Body of pancreas (tissue), 4 donors: ENCODE measurements at regions not wholly inside any gene's neighbourhood (a gene's known extent, or its start where the extent isn't known, plus 50 kb on each side); places are given as distances from the start of the nearest gene placed in this dataset.

Source experiments
- ATAC-seq: fragments of 150-250 bp; one replicate; pipeline ENCODE4 v1.9.1; 2016
- DNase-seq, 4 donors: peaks; one replicate each; pipeline ENCODE4 v3.0.0-alpha.2; 2019
- H3K27ac ChIP-seq, 4 donors: fragments of 200-600 bp; sonication (generic); 1 replicate in 3 of 4; 2 replicates in 1 of 4; pipeline versions ENCODE4 v1.5.1 to v1.6.1; 2016 to 2019; ENCODE audit warnings: mild to moderate bottlenecking in 1 of 4, mixed read lengths in 1 of 4, moderate library complexity in 1 of 4
- H3K27me3 ChIP-seq, 2 donors: fragments of 200-600 bp; sonication (generic); one replicate each; pipeline ENCODE4 v1.6.0; 2016; ENCODE audit warnings: mild to moderate bottlenecking in 1 of 2
- H3K36me3 ChIP-seq, 2 donors: fragments of 200-600 bp; sonication (generic); replicated peaks in 1 of 2; 2 replicates each; pipeline ENCODE4 v1.5.1; 2016; ENCODE audit warnings: low read depth in 2 of 2; ENCODE audit not compliant: insufficient read depth in 1 of 2
- H3K4me1 ChIP-seq: fragments of 200-600 bp; sonication (generic); one replicate; pipeline ENCODE4 v1.6.0; 2016
- H3K4me3 ChIP-seq, 2 donors: fragments of 200-600 bp; sonication (generic); 1 replicate in 1 of 2; 2 replicates in 1 of 2; pipeline ENCODE4 v1.5.1; 2016 to 2019
- H3K9me3 ChIP-seq, 3 donors: fragments of 200-600 bp; sonication (generic); 1 replicate in 2 of 3; 2 replicates in 1 of 3; pipeline ENCODE4 v1.5.1; 2016
- CTCF ChIP-seq, 7 experiments: fragments of 450-650 bp in 4 of 7; fragments of 200-600 bp in 3 of 7; sonication (generic) in 3 of 7; IDR thresholded peaks; one replicate each; pipeline ENCODE4 v1.5.1; 2016 to 2019; ENCODE audit warnings: antibody characterized with exemption in 7 of 7
- POLR2A ChIP-seq, 3 donors: fragments of 450-650 bp; IDR thresholded peaks; one replicate each; pipeline ENCODE4 v1.6.1; 2016; ENCODE audit warnings: antibody characterized with exemption in 3 of 3, mild to moderate bottlenecking in 2 of 3
- WGBS, 2 donors: methylation state at CpG; one replicate each; pipeline ENCODE4 v1.1.5; 2017; 5-methylcytosine and 5-hydroxymethylcytosine counted together
- intact Hi-C: fragments of 100-400 bp; cut with DNase I; formaldehyde crosslinking; loops from one replicate; pipeline ENCODE4 v1.15.1; 2023

DNA sequence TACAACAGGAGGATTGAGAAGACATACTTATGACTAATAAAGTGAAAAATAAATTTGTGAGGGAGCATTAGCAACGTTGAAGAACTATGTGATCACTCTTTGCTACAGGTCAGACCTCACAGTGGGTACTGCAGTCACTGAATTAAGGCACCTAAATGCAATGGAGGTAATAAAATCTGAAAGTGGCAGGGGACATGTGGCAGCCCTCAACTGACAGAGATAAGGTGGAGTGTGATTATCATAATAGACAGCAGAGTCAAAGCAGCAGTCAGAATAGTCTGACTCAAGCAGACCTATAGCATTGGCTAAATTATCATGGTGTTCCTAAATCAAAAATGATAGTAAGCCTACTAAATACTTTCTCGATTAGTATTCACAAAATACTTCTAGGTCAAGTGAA, 1220.5 kb downstream of the PCDH18 start:
- TF ChIP-seq POLR2A (IDR thresholded peaks at IDR 0.05) (no peak), CTCF (IDR thresholded peaks at IDR 0.05) (no peak)
- no peak for ATAC-seq

DNA sequence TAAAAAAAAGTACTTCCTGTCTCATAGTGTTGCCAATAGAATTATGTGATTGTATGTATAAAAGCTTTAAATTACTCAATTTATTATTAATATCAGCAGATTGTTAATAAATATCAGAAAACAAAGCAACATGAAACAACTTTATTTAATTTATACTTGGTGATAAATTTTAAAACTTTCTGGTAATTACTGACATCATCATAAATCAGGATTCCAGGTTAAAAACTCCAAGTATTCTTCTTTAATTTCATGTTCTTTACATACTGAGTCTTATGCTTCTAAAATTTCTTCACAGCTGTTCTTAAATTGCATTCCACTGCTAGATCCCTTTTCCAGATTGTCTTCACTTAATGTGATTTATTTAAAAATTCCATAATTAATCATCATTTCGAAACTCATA, 1224.5 kb downstream of the PCDH18 start:
- DNase-seq (no peak), ATAC-seq (no peak)
- Histone ChIP-seq H3K27me3 (no peaks in the 10 kb centered on the region), H3K9me3 (no peaks in the 10 kb centered on the region), H3K36me3 (no peaks in the 10 kb centered on the region), H3K4me1 (no peaks in the 10 kb centered on the region), H3K4me3 (no peak overlapping the region), H3K27ac (no peak overlapping the region)
- WGBS, 2 donors = 49 to 55% methylated on average over 1 of the region's 1 CpG
- TF ChIP-seq CTCF (IDR thresholded peaks at IDR 0.05) (no peak), POLR2A (IDR thresholded peaks at IDR 0.05) (no peak)
- intact Hi-C loops = no loop called here

More for the DNA sequence above, 1220.5 kb downstream of the PCDH18 start:
- H3K9me3 ChIP-seq = no peaks in the 10 kb centered on the region
- no peaks in the 10 kb centered on the region for H3K36me3 ChIP-seq
- 40 to 44% methylated on average over 2 of the region's 2 CpGs for WGBS, 2 donors
- no peaks in the 10 kb centered on the region for H3K4me1 ChIP-seq
- intact Hi-C loops = no loop called here
- DNase-seq = no peak
- H3K27me3 ChIP-seq = no peaks in the 10 kb centered on the region
- no peak overlapping the region for H3K4me3 ChIP-seq
- H3K27ac ChIP-seq = no peak overlapping the region

GRCh38 chr4:136306361-136306760, 1225.9 kb downstream of the PCDH18 start:
- H3K27ac ChIP-seq = no peak overlapping the region
- H3K9me3 ChIP-seq = no peaks in the 10 kb centered on the region
- ATAC-seq (no peak), DNase-seq (no peak)
- 26 to 37% methylated on average over 2 of the region's 2 CpGs for WGBS, 2 donors
- no peaks in the 10 kb centered on the region for H3K27me3 ChIP-seq
- TF ChIP-seq POLR2A (IDR thresholded peaks at IDR 0.05) = no peak
- no peak for TF ChIP-seq CTCF (IDR thresholded peaks at IDR 0.05)
- H3K4me1 ChIP-seq = no peaks in the 10 kb centered on the region
- H3K4me3 ChIP-seq = no peak overlapping the region
- intact Hi-C loops = no loop called here
- H3K36me3 ChIP-seq = no peaks in the 10 kb centered on the region

DNA sequence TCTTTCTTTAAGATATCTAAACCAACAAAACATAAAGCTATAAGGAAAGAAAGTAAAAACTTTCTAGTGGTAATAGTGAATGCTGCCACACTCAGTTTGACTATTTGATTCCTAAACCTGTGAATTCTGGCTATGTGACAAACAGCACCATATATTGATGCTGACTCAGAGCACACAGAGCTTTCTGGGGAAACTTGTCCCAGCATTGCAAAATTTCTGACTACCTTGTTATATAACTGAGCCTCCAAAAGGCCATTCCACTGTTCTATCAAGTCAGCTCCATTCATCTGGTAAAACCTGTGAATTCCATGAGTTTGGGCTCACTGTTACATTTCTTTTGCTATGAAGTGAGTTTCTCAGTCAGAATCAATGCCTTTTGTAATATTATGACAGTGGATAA, 1229.7 kb downstream of the PCDH18 start:
- intact Hi-C loops = no loop called here
- Histone ChIP-seq H3K4me1 (no peaks in the 10 kb centered on the region), H3K27ac (no peak overlapping the region), H3K27me3 (no peaks in the 10 kb centered on the region), H3K9me3 (no peaks in the 10 kb centered on the region), H3K36me3 (no peaks in the 10 kb centered on the region), H3K4me3 (no peak overlapping the region)
- TF ChIP-seq CTCF (IDR thresholded peaks at IDR 0.05) (no peak), POLR2A (IDR thresholded peaks at IDR 0.05) (no peak)
- ATAC-seq (no peak), DNase-seq (no peak)

GRCh38 chr4:136301749-136302495, 1230.4 kb downstream of the PCDH18 start:
- TF ChIP-seq POLR2A (IDR thresholded peaks at IDR 0.05) = no peak
- TF ChIP-seq CTCF (IDR thresholded peaks at IDR 0.05) = no peak
- Histone ChIP-seq H3K36me3 (no peaks in the 10 kb centered on the region), H3K4me1 (no peaks in the 10 kb centered on the region), H3K27ac (no peak overlapping the region), H3K27me3 (no peaks in the 10 kb centered on the region), H3K9me3 (no peaks in the 10 kb centered on the region), H3K4me3 (no peak overlapping the region)
- no peak for ATAC-seq
- DNase-seq = no peak
- intact Hi-C loops = no loop called here
